ENCODE measurements at regions not wholly inside any gene's neighbourhood (a gene's known extent, or its start where the extent isn't known, plus 50 kb on each side); places are given as distances from the start of the nearest gene placed in this dataset.
"Not testable (repeated sequence)": the region's sequence is repeated elsewhere in the genome, so short reads cannot be mapped to it uniquely, and the experiment has no call there.

- DNase-seq (ENCODE audit: low read depth in 4 of 4, low spot score in 3 of 4), result not testable (repeated sequence)
Measured at GRCh38 chrX:817147-817546, 186.6 kb downstream of the SHOX start.

DNA sequence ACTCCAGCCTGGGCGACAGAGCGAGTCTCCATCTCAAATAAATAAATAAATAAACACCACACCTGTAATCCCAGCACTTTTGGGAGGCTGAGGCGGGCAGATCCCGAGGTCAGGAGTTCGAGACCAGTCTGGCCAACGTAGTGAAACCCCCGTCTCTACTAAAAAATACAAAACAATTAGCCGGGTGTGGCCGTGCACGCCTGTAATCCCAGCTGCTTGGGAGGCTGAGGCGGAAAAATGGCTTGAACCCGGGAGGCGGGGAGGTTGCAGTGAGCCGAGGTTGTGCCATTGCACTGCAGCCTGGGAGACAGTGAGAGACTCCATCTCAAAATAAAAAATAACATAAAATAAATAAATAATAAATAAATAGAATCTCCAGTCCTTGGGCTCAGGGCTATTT is 185.8 kb downstream of the SHOX start:
- DNase-seq (ENCODE audit: low read depth in 4 of 4, low spot score in 3 of 4), result no peak

- no peak for DNase-seq (ENCODE audit: low read depth in 4 of 4, low spot score in 3 of 4)
Measured at GRCh38 chrX:810186-810585, 179.6 kb downstream of the SHOX start.

DNA sequence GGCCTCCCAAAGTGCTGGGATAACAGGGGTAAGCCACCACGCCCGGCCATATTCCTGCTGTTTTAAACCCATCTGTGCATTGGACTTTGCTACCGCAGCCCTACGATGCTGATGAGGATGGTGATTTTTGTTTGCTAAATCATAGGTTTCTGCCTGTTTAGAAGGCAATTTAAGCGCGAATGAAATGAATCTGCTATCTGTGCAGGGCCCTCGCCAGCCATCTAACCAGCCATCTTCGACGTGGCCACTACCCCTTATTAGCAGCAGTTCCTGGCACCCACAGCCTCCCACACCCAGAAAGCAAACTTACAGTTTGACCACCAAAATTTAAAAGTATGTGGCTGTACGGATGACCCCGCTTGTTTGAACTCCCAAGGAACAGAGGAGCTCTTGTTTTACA is 178.5 kb downstream of the SHOX start:
- no peak for DNase-seq (ENCODE audit: low read depth in 4 of 4, low spot score in 3 of 4)

DNA sequence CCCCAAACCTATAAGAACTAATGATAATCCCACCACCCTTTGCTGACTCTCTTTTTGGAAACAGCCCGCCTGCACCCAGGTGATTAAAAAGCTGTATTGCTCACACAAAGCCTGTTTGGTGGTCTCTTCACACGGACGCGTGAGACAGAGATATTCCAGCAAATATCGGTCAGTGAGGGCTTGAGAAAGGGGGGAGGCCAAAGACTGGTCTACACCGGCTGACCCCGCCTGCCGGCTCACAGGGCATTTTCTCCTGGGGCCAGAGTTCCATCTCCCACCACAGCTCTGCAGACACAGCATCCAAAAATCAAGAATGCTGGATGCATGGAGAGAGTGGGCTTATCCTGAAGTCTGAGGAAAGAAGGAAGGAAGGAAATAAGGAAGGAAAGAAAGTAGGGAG is 176.0 kb downstream of the SHOX start:
- DNase-seq (ENCODE audit: low read depth in 4 of 4, low spot score in 3 of 4), result no peak

DNA sequence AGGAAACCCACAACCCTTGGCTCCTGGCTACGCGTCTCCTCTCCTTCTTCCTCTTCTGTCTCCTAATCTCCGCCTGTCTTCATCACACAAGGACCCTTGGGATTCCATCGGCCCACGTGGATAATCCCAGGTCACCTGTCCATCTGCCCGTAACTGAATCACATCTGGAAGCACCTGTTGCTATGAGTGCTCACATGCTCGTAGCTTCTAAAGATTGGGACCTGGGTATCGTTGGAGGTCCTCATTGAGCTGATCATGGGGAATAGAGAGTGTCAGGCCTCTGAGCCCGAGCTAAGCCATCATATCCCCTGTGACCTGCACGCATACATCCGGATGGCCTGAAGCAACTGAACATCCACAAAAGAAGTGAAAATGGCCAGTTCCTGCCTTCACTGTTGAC is 175.4 kb downstream of the SHOX start:
- DNase-seq (ENCODE audit: low read depth in 4 of 4, low spot score in 3 of 4), result no peak

GRCh38 chrX:805103-805670 is 174.6 kb downstream of the SHOX start:
- DNase-seq (ENCODE audit: low read depth in 4 of 4, low spot score in 3 of 4), result no peak

DNA sequence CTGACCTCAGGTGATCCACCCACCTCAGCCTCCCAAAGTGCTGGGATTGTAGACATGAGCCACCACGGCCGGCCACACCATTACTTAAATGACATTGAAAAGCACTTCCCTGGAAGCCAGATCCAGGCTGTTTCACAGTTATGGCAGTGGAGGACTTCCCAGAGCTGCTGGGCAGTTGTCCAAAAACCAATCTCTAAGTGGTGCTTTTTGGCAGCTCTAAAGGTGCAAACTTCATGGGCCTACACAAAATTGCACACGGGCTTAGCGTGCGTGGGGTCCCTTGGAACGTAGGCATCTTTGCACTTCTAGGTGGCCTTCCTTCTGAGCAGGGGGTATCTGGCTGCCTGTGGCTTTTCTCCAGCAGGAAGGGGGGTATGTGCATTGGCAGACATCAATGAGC is 172.3 kb downstream of the SHOX start:
- no peak for DNase-seq (ENCODE audit: low read depth in 4 of 4, low spot score in 3 of 4)

- DNase-seq (ENCODE audit: low read depth in 4 of 4, low spot score in 3 of 4), result no peak
Measured at GRCh38 chrX:799808-800207, 169.2 kb downstream of the SHOX start.

GRCh38 chrX:794311-794710 is 163.7 kb downstream of the SHOX start:
- no peak for DNase-seq (ENCODE audit: low read depth in 4 of 4, low spot score in 3 of 4)

- no peak for DNase-seq (ENCODE audit: low read depth in 4 of 4, low spot score in 3 of 4)
Measured at GRCh38 chrX:793216-793770, 162.7 kb downstream of the SHOX start.

- no peak for DNase-seq (ENCODE audit: low read depth in 4 of 4, low spot score in 3 of 4)
Measured at GRCh38 chrX:791479-792034, 161.0 kb downstream of the SHOX start.

DNA sequence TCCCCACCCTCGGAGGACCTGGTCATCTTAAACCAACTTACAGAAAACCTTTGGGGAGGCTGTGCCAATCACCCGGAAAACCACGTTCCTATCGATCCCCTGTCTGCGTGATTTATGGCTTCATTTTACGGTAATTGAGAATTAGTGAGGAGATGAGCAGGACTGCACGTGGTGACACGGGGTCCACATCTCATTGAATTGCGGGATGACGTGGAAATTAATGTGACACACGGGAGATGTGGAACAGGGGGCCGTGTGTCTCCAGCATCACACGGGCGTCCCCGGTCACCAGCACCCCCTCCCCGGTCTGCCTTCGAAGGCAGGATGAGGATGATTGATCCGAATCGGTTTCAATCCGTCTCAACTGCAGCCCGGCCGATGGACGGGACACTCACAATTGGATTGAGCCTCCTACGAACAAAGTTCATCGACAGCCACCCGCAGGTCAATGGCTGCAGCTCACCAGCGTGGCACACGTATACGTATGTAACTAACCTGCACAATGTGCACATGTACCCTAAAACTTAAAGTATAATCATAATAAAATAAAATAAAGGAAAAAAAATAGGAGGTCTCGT is 160.3 kb downstream of the SHOX start:
- DNase-seq (ENCODE audit: low read depth in 4 of 4, low spot score in 3 of 4), result no peak

- DNase-seq (ENCODE audit: low read depth in 4 of 4, low spot score in 3 of 4), result no peak
Measured at GRCh38 chrX:790041-790506, 159.5 kb downstream of the SHOX start.

- DNase-seq (ENCODE audit: low read depth in 4 of 4, low spot score in 3 of 4), result no peak
Measured at GRCh38 chrX:789096-789495, 158.5 kb downstream of the SHOX start.

GRCh38 chrX:786441-786881 is 155.9 kb downstream of the SHOX start:
- DNase-seq (ENCODE audit: low read depth in 4 of 4, low spot score in 3 of 4), result no peak

DNA sequence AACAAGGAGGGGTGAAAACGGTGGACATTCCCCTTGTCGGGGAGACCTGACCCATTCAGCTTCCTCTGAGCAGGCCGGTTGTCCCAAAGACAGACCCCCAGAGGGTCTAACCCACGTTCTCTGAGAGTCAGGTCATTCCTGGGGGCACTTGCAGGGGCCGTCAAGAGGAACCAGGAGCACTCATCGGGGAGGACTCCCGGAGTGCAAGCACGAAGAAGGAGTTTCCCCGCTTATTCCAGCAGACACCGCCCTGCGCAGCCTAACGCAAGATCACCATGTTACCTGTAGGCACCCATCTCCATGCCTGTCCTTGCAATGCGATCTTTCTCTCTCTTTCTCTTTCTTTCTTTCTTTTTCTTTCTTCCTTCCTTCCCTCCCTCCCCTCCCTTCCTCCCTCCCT is 154.2 kb downstream of the SHOX start:
- no peak for DNase-seq (ENCODE audit: low read depth in 4 of 4, low spot score in 3 of 4)

DNA sequence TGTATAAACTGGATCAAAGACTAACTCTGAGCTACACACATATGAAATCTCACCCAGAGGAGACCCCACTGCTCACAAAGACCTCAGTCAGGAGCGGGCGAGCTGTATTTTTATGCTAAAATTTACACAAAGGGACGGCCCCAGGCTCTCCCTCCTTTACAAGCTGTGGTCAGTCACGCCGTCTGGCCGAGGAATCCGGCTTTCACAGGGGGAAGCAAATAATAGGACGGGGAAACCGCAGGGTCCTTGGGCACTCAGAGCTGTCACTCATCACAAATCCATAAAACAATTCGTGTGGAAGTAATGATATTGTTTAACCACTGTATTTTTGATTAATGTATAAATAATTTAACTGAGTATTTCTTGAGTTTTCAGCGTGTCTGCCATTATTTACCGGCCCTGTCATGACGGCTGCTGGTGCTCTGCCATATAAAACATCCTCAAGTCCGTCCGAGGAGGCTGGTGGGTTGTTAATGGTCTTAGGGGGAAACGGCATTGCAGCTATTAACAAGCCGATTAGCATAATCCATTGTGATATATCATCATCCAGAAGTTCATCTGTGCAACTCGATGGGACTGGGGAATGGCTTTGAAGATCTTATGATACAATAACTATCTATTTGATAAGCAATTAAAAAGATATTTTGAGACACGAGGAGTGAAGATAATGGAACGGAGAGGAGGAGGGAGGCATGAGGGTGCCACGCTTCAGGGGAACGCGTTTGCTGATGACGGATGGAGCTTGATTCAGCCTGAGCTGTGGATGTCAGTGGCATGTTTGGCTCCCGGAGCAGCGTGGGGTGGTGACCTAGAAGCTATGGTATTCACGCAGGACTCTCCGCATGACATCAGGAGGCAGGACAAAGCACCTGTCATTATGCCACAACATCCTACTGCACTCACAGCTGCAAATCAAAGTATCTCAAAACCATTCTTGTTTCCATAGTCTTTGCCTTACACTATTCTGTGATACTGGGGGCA is 150.9 kb downstream of the SHOX start:
- DNase-seq (ENCODE audit: low read depth in 4 of 4, low spot score in 3 of 4), result no peak

DNA sequence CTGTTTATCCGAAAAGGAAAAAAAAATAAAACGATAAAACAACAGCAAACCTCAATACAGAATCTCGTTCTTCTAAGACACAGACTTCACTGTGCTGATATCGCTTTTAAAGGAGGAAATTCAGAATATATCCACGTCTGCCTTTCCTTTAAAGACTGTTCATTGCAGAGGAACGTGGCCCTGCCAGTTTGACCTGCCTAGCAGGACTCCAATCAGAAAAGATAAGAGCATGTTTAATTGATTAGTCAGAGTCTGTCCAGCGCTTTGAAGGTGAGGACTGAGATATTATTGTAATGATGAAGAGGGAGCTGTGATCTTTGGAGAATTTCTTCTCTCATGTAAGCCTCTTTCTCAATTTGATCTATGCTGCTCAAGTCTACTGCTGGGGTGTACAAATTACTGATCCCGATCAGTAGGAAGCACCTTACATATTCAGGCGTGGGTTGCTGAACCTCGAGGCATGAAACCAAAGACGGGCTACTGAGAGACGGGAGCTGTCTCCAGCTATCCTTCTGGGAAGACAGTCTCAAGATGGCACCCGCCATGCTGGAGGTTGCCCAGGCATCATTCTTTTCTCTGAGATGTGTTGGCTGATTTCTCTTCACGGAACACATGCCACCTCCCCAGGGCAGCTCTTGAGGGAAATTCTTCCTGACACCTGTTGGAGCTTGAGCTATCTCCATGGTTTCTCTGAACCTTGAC is 146.1 kb downstream of the SHOX start:
- DNase-seq (ENCODE audit: low read depth in 4 of 4, low spot score in 3 of 4), result no peak

- no peak for DNase-seq (ENCODE audit: low read depth in 4 of 4, low spot score in 3 of 4)
Measured at GRCh38 chrX:776061-776460, 145.5 kb downstream of the SHOX start.
